ENCODE measurements at regions not wholly inside any gene's neighbourhood (a gene's known extent, or its start where the extent isn't known, plus 50 kb on each side); places are given as distances from the start of the nearest gene placed in this dataset.
A peak's percentile ranks its signal among the peaks of the same experiment; 100 is the strongest.
"Not testable (repeated sequence)": the region's sequence is repeated elsewhere in the genome, so short reads cannot be mapped to it uniquely, and the experiment has no call there.

DNA sequence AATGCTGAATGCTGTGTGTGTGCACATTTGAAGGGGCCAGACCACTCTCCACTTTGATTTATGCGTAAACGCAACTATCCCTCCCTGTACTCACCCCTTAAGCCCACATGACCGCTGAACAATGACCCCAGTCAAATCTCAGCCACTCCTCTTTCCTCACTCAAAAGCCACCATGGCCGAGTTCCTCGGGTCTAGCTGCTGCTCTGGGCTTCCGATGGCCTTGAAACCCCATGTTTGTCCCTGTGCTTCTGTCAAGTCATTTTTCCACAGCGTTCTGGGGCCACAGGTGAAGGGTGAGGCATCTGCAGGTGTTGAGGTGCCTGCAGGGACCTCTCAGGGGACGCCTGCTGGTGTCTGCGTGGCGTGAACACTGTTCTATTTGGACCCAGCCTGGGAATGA lies 74.3 kb upstream of the TMEM18 start:
- DNase-seq (ENCODE audit: low read depth), result no peak
- TF ChIP-seq, protein P1, sequence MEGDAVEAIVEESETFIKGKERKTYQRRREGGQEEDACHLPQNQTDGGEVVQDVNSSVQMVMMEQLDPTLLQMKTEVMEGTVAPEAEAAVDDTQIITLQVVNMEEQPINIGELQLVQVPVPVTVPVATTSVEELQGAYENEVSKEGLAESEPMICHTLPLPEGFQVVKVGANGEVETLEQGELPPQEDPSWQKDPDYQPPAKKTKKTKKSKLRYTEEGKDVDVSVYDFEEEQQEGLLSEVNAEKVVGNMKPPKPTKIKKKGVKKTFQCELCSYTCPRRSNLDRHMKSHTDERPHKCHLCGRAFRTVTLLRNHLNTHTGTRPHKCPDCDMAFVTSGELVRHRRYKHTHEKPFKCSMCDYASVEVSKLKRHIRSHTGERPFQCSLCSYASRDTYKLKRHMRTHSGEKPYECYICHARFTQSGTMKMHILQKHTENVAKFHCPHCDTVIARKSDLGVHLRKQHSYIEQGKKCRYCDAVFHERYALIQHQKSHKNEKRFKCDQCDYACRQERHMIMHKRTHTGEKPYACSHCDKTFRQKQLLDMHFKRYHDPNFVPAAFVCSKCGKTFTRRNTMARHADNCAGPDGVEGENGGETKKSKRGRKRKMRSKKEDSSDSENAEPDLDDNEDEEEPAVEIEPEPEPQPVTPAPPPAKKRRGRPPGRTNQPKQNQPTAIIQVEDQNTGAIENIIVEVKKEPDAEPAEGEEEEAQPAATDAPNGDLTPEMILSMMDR (conservative IDR thresholded peaks at IDR 0.05; ENCODE audit: low read length), result no peak
- H3K4me3 ChIP-seq (ENCODE audit: low read length), result no peak overlapping the region

DNA sequence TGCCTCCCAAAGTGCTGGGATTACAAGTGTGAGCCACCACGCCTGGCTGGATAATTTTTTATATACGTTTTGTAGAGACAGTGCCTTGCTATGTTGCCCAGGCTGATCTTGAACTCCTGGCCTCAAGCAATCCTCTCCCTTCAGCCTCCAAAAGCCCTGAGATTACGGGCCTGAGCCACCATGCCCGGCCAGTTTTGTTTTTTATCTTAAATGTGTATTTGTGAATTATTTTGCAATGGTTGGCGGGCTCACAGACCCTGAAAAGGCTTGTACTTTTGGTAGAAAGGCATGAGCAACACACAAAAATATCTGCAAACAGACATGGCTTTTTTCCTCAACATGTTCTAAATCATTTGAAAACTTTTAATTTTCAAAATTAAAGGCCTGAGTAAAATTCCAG lies 73.4 kb upstream of the TMEM18 start:
- no peak overlapping the region for H3K4me3 ChIP-seq (ENCODE audit: low read length)
- TF ChIP-seq, protein P1 (conservative IDR thresholded peaks at IDR 0.05; ENCODE audit: low read length), result no peak
- no peak for DNase-seq (ENCODE audit: low read depth)

DNA sequence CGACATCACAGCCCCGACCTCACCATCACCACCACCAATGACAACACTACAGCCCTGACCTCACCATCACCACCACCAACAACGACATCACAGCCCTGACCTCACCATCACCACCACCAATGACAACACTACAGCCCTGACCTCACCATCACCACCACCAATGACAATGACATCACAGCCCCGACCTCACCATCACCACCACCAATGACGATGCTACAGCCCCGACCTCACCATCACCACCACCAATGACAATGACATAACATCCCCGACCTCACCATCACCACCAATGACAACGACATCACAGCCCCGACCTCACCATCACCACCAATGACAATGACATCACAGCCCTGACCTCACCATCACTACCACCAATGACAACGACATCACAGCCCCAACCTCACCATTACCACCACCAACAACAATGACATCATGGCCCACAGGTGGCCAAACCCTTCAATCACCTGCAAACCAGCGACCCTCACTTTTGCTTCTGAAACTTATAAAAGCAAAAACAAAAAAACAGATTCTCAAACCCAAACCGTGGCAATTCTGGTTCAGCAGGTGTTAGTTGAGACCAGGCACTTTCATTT lies 70.7 kb upstream of the TMEM18 start:
- DNase-seq (ENCODE audit: low read depth), result no peak
- TF ChIP-seq, protein P1 (conservative IDR thresholded peaks at IDR 0.05; ENCODE audit: low read length), result no peak
- no peak overlapping the region for H3K4me3 ChIP-seq (ENCODE audit: low read length)

DNA sequence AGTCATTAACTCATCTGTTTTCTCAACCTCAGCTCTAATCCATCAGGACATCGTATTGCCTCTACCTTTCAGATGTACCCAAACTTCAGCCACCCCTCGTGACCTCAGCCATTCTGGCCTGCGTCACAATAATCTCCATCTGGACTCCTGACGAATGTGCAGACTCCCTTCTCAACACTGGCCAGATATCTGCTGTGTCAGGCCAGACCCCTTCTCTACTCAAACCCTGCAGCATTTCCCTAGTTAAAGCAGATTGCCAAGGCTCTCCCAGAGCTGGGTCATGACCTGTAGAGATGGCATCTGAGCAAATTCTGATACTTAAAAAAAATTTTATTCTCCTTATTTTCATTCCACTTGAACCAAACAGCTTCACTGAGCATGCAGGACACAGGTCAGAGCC lies 69.5 kb upstream of the TMEM18 start:
- DNase-seq (ENCODE audit: low read depth), result no peak
- H3K4me3 ChIP-seq (ENCODE audit: low read length), result no peak overlapping the region
- TF ChIP-seq, protein P1 (conservative IDR thresholded peaks at IDR 0.05; ENCODE audit: low read length), result no peak

DNA sequence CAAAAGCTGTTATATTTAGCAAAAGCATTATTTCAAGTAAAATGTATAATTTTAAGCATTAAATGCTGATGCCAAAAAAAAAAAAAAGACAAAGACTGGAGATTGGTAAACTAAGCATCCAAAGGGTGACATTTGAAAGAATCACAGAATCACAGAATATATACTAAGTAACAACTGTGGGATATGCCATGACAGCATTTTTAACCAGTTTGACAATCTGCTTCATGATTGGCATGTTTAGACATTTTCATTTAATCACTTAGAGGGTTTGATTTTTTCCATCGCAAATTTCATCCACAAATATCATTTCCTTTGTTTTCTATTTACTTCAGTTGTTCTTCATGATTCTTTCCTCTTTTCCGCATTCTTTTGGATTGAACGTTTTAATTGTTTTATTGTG lies 66.9 kb upstream of the TMEM18 start:
- DNase-seq (ENCODE audit: low read depth), result no peak
- TF ChIP-seq, protein P1 (conservative IDR thresholded peaks at IDR 0.05; ENCODE audit: low read length), result no peak
- no peak overlapping the region for H3K4me3 ChIP-seq (ENCODE audit: low read length)

DNA sequence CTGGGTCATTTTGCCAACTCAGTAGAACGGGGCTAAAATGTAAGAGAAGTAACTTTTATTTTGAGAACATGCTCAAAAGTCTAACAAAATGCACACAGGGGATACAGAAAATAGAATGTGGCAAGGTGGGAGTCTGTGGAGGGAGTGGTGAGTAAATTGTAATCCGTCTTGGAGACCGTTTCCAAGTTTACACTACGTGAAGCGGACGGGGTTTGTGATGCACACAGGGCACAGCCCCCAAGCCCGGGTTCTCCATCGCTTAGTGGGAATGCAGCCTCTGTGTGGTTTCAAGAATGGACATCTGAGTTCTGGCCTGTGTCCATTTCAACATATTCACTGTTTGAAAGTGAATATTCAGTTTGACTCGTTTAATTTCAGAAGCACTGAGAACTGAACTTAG lies 65.0 kb upstream of the TMEM18 start:
- TF ChIP-seq, protein P1 (conservative IDR thresholded peaks at IDR 0.05; ENCODE audit: low read length), result no peak
- no peak for DNase-seq (ENCODE audit: low read depth)
- no peak overlapping the region for H3K4me3 ChIP-seq (ENCODE audit: low read length)

DNA sequence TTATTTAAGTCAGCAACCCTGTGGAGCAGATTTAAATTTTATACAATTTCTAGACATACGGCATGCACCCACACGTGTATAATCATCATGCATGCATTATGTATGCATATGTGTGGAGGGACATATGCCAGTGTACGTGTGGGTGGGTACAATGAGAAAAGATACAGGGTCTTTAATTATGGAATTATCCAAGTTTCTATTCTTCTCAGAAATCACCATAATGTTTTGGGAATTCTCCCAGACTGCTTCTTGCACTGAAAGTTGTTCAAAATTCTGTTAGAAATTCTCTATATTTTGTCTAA lies 63.9 kb upstream of the TMEM18 start:
- peak overlapping the region; percentile 58 for H3K4me3 ChIP-seq (ENCODE audit: low read length)
- TF ChIP-seq, protein P1 (conservative IDR thresholded peaks at IDR 0.05; ENCODE audit: low read length), result no peak
- no peak for DNase-seq (ENCODE audit: low read depth)

DNA sequence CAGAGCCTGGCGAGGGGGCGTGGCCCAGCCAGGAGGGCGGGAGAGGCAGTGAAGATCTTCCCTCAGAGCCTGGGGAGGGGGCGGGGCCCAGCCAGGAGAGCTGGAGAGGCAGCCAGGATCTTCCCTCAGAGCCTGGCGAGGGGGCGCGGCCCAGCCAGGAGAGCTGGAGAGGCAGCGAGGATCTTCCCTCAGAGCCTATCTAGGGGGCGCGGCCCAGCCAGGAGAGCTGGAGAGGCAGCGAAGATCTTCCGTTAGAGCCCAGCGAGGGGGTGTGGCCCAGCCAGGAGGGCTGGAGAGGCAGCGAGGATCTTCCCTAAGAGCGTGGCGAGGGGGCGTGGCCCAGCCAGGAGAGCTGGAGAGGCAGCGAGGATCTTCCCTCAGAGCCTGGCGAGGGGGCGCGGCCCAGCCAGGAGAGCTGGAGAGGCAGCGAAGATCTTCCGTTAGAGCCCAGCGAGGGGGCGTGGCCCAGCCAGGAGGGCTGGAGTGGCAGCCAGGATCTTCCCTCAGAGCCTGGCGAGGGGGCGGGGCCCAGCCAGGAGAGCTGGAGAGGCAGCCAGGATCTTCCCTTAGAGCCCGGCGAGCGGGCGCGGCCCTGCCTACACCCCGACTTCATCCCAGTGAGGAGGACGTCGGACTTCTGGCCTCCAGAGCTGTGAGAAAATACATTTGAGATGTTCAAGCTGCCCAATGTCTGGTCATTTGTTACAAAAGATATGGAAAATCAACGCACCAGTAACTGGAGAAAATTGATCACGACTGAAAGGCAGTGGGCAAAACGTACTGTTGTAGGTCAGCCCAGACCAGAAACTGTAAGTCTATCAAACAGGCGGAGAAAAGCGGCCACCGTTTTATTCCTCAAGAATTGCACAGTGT lies 63.4 kb upstream of the TMEM18 start:
- peak; percentile 83 for DNase-seq (ENCODE audit: low read depth)
- peak overlapping the region; percentile 58 for H3K4me3 ChIP-seq (ENCODE audit: low read length)

DNA sequence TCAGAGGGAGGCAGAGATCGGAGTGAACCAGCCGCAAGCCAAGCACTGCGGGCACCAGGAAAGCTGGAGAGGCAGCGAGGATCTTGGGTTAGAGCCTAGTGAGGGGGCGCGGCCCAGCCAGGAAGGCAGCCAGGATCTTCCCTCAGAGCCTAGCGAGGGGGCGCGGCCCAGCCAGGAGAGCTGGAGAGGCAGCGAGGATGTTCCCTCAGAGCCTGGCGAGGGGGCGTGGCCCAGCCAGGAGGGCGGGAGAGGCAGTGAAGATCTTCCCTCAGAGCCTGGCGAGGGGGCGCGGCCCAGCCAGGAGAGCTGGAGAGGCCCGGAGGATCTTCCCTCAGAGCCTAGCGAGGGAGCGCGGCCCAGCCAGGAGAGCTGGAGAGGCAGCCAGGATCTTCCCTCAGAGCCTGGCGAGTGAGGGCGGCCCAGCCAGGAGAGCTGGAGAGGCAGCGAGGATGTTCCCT lies 62.7 kb upstream of the TMEM18 start:
- DNase-seq (ENCODE audit: low read depth), result not testable (repeated sequence)
- peak overlapping the region; percentile 58 for H3K4me3 ChIP-seq (ENCODE audit: low read length)
